Thoracic aorta (tissue), 2 donors: ENCODE measurements at regions not wholly inside any gene's neighbourhood (a gene's known extent, or its start where the extent isn't known, plus 50 kb on each side); places are given as distances from the start of the nearest gene placed in this dataset.

ENCODE experiments used
- ATAC-seq: fragments of 150-250 bp; one replicate; pipeline ENCODE4 v1.8.0; 2017; ENCODE audit warnings: low read depth; ENCODE audit not compliant: insufficient number of reproducible peaks, low FRiP score
- DNase-seq: peaks from one replicate; pipeline ENCODE4 v3.0.0-alpha.2; 2020; ENCODE audit warnings: low spot score
- H3K27ac ChIP-seq, 2 donors: fragments of 200-600 bp; sonication (generic); 1 replicate in 1 of 2; 2 replicates in 1 of 2; pipeline ENCODE4 v1.5.1; 2016; ENCODE audit warnings: mild to moderate bottlenecking in 2 of 2, moderate library complexity in 2 of 2
- H3K27me3 ChIP-seq: fragments of 200-600 bp; sonication (generic); replicated peaks from 2 replicates; pipeline ENCODE4 v1.6.0; 2016; ENCODE audit warnings: mild to moderate bottlenecking; ENCODE audit not compliant: insufficient read depth
- H3K36me3 ChIP-seq: fragments of 200-600 bp; sonication (generic); one replicate; pipeline ENCODE4 v1.5.1; 2016
- H3K4me1 ChIP-seq, 2 donors: fragments of 200-600 bp; sonication (generic); 1 replicate in 1 of 2; 2 replicates in 1 of 2; pipeline versions ENCODE4 v1.5.1 to v1.6.0; 2016; ENCODE audit warnings: low read depth in 2 of 2, mild to moderate bottlenecking in 1 of 2; ENCODE audit not compliant: control insufficient read depth in 1 of 2
- H3K4me3 ChIP-seq: fragments of 200-600 bp; sonication (generic); 2 replicates; pipeline ENCODE4 v1.5.1; 2016; ENCODE audit warnings: mild to moderate bottlenecking
- H3K9me3 ChIP-seq: fragments of 200-600 bp; sonication (generic); 2 replicates; pipeline ENCODE4 v1.5.1; 2016
- CTCF ChIP-seq: fragments of 200-600 bp; sonication (generic); IDR thresholded peaks from one replicate; pipeline ENCODE4 v1.5.1; 2019; ENCODE audit warnings: antibody characterized with exemption

- Histone ChIP-seq H3K4me1 (no peaks in the 10 kb centered on the region), H3K36me3 (no peaks in the 10 kb centered on the region), H3K9me3 (no peaks in the 10 kb centered on the region), H3K27ac (no peak overlapping the region), H3K27me3 (no peaks in the 10 kb centered on the region), H3K4me3 (no peak overlapping the region)
- DNase-seq (no peak), ATAC-seq (no peak)
- no peak for TF ChIP-seq CTCF
Measured at GRCh38 chr13:104900191-104900817, 1635.2 kb downstream of the EFNB2 start.

- ATAC-seq = no peak
- H3K4me3 ChIP-seq = no peak overlapping the region
- H3K27me3 ChIP-seq = no peaks in the 10 kb centered on the region
- H3K9me3 ChIP-seq = no peaks in the 10 kb centered on the region
- H3K36me3 ChIP-seq = no peaks in the 10 kb centered on the region
- no peaks in the 10 kb centered on the region for H3K4me1 ChIP-seq
- no peak for DNase-seq
- no peak overlapping the region for H3K27ac ChIP-seq
- TF ChIP-seq CTCF = no peak
Measured at GRCh38 chr13:104898484-104898883, 1637.0 kb downstream of the EFNB2 start.

GRCh38 chr13:104895521-104895920 lies 1639.9 kb downstream of the EFNB2 start:
- DNase-seq (no peak), ATAC-seq (no peak)
- Histone ChIP-seq H3K9me3 (no peaks in the 10 kb centered on the region), H3K4me1 (no peaks in the 10 kb centered on the region), H3K4me3 (no peak overlapping the region), H3K27ac (no peak overlapping the region), H3K27me3 (no peaks in the 10 kb centered on the region), H3K36me3 (no peaks in the 10 kb centered on the region)
- TF ChIP-seq CTCF = no peak

- DNase-seq (no peak), ATAC-seq (no peak)
- no peaks in the 10 kb centered on the region for H3K9me3 ChIP-seq
- H3K27me3 ChIP-seq = no peaks in the 10 kb centered on the region
- H3K4me1 ChIP-seq = no peaks in the 10 kb centered on the region
- no peak for TF ChIP-seq CTCF
- no peak overlapping the region for H3K4me3 ChIP-seq
- no peaks in the 10 kb centered on the region for H3K36me3 ChIP-seq
- H3K27ac ChIP-seq = no peak overlapping the region
Measured at GRCh38 chr13:104875038-104875754, 1660.3 kb downstream of the EFNB2 start.

- H3K9me3 ChIP-seq = peaks cover 3% of the 10 kb centered on the region
- no peaks in the 10 kb centered on the region for H3K27me3 ChIP-seq
- no peak overlapping the region for H3K27ac ChIP-seq
- no peak for TF ChIP-seq CTCF
- H3K4me3 ChIP-seq = no peak overlapping the region
- H3K4me1 ChIP-seq = no peaks in the 10 kb centered on the region
- no peaks in the 10 kb centered on the region for H3K36me3 ChIP-seq
- ATAC-seq = no peak
- DNase-seq = no peak
Measured at GRCh38 chr13:104872153-104872552, 1663.3 kb downstream of the EFNB2 start.
